DND-41 (cell line): ENCODE measurements at regions not wholly inside any gene's neighbourhood (a gene's known extent, or its start where the extent isn't known, plus 50 kb on each side); places are given as distances from the start of the nearest gene placed in this dataset.

ENCODE experiments used
- ATAC-seq: fragments of 200-7000 bp; cut with Tn5 transposase; 3 replicates; pipeline ENCODE4 v1.9.1; 2021; ENCODE audit warnings: low read depth; ENCODE audit not compliant: insufficient read depth
- DNase-seq: peaks from one replicate; pipeline ENCODE4 v3.0.0-alpha.2; 2020
- H2AFZ ChIP-seq: 2 replicates; pipeline ENCODE4 v1.6.0; 2012; ENCODE audit warnings: low read depth, low read length
- H3K27ac ChIP-seq: 2 replicates; pipeline ENCODE4 v1.5.1; 2012; ENCODE audit warnings: low read length, inconsistent platforms
- H3K27me3 ChIP-seq: fragments of 200-600 bp; sonication (generic); 2 replicates; pipeline ENCODE4 v1.6.0; 2012; ENCODE audit warnings: low read length, mild to moderate bottlenecking, inconsistent platforms; ENCODE audit not compliant: insufficient read depth, poor library complexity
- H3K36me3 ChIP-seq: 2 replicates; pipeline ENCODE4 v1.5.1; 2012; ENCODE audit warnings: low read length, inconsistent platforms; ENCODE audit not compliant: insufficient read depth
- H3K4me1 ChIP-seq: 2 replicates; pipeline ENCODE4 v1.5.1; 2012; ENCODE audit warnings: mild to moderate bottlenecking, low read length; ENCODE audit not compliant: insufficient read depth
- H3K4me2 ChIP-seq: 2 replicates; pipeline ENCODE4 v1.6.0; 2012; ENCODE audit warnings: mild to moderate bottlenecking, moderate library complexity, low read length, inconsistent platforms; ENCODE audit not compliant: insufficient read depth
- H3K4me3 ChIP-seq, 2 experiments: fragments of 200-600 bp in 1 of 2; shearing (Covaris generic) in 1 of 2; 2 replicates each; pipeline ENCODE4 v1.5.1; 2012 to 2016; ENCODE audit warnings: inconsistent platforms in 2 of 2, low read length in 2 of 2, mild to moderate bottlenecking in 2 of 2, low read depth in 1 of 2, moderate library complexity in 1 of 2
- H3K79me2 ChIP-seq: 2 replicates; pipeline ENCODE4 v1.6.0; 2012; ENCODE audit warnings: low read length, inconsistent platforms; ENCODE audit not compliant: insufficient read depth
- H3K9ac ChIP-seq: 2 replicates; pipeline ENCODE4 v1.6.0; 2012; ENCODE audit warnings: low read depth, mild to moderate bottlenecking, inconsistent platforms, low read length, moderate library complexity
- H3K9me3 ChIP-seq: 2 replicates; pipeline ENCODE4 v1.5.1; 2012; ENCODE audit warnings: low read length, moderate library complexity, mild to moderate bottlenecking, inconsistent platforms; ENCODE audit not compliant: insufficient read depth, severe bottlenecking
- H4K20me1 ChIP-seq: 2 replicates; pipeline ENCODE4 v1.6.0; 2012; ENCODE audit warnings: low read length; ENCODE audit not compliant: insufficient read depth
- CTCF ChIP-seq: IDR thresholded peaks from 2 replicates; pipeline ENCODE4 v1.5.1; 2012; ENCODE audit warnings: borderline replicate concordance, low read length, moderate library complexity, mild to moderate bottlenecking; ENCODE audit not compliant: poor library complexity, severe bottlenecking; ENCODE audit errors: extremely low read depth
- EZH2 ChIP-seq: IDR thresholded peaks from 3 replicates; pipeline ENCODE4 v1.6.1; 2012; ENCODE audit warnings: borderline replicate concordance, low read depth, mild to moderate bottlenecking, moderate library complexity, low read length, inconsistent platforms; ENCODE audit not compliant: severe bottlenecking

- Histone ChIP-seq H3K4me3 (no peak overlapping the region), H3K9ac (no peak overlapping the region), H3K4me1 (no peaks in the 10 kb centered on the region), H3K4me2 (no peak overlapping the region), H3K9me3 (peaks cover 1% of the 10 kb centered on the region), H3K36me3 (no peaks in the 10 kb centered on the region), H3K27me3 (no peaks in the 10 kb centered on the region), H3K27ac (no peak overlapping the region), H4K20me1 (no peaks in the 10 kb centered on the region), H3K79me2 (no peaks in the 10 kb centered on the region), H2AFZ (no peak overlapping the region)
- TF ChIP-seq EZH2 (no peak), CTCF (no peak)
- DNase-seq (no peak), ATAC-seq (no peak)
Observed at GRCh38 chr16:55015181-55015913, 84.7 kb downstream of the IRX5 start.

- Histone ChIP-seq H3K36me3 (no peaks in the 10 kb centered on the region), H3K27me3 (no peaks in the 10 kb centered on the region), H2AFZ (no peak overlapping the region), H3K4me2 (no peak overlapping the region), H3K4me3 (no peak overlapping the region), H3K27ac (no peak overlapping the region), H4K20me1 (no peaks in the 10 kb centered on the region), H3K4me1 (no peaks in the 10 kb centered on the region), H3K9me3 (peaks cover 7% of the 10 kb centered on the region), H3K79me2 (no peaks in the 10 kb centered on the region), H3K9ac (no peak overlapping the region)
- DNase-seq (no peak), ATAC-seq (no peak)
- no peak for TF ChIP-seq CTCF
- TF ChIP-seq EZH2: no peak
Observed at GRCh38 chr16:55016515-55016914, 85.8 kb downstream of the IRX5 start.

GRCh38 chr16:55017321-55017720 lies 86.7 kb downstream of the IRX5 start:
- H3K36me3 ChIP-seq: no peaks in the 10 kb centered on the region
- H3K9me3 ChIP-seq: peaks cover 7% of the 10 kb centered on the region
- ATAC-seq (no peak), DNase-seq (no peak)
- no peak overlapping the region for H3K4me2 ChIP-seq
- H3K9ac ChIP-seq: no peak overlapping the region
- TF ChIP-seq EZH2 (no peak), CTCF (no peak)
- H3K79me2 ChIP-seq: no peaks in the 10 kb centered on the region
- no peaks in the 10 kb centered on the region for H3K4me1 ChIP-seq
- H3K4me3 ChIP-seq: no peak overlapping the region
- no peak overlapping the region for H3K27ac ChIP-seq
- no peaks in the 10 kb centered on the region for H4K20me1 ChIP-seq
- H2AFZ ChIP-seq: no peak overlapping the region
- H3K27me3 ChIP-seq: no peaks in the 10 kb centered on the region

- Histone ChIP-seq H3K4me1 (no peaks in the 10 kb centered on the region), H4K20me1 (no peaks in the 10 kb centered on the region), H3K4me2 (no peak overlapping the region), H3K4me3 (no peak overlapping the region), H3K27me3 (peaks cover 5% of the 10 kb centered on the region), H3K9me3 (peaks cover 7% of the 10 kb centered on the region), H3K36me3 (no peaks in the 10 kb centered on the region), H3K79me2 (no peaks in the 10 kb centered on the region), H3K9ac (no peak overlapping the region), H3K27ac (no peak overlapping the region), H2AFZ (no peak overlapping the region)
- DNase-seq: no peak
- no peak for TF ChIP-seq CTCF
- TF ChIP-seq EZH2: no peak
- ATAC-seq: no peak
Observed at GRCh38 chr16:55018881-55019280, 88.2 kb downstream of the IRX5 start.
